HK-2 (cell line): ENCODE measurements at regions not wholly inside any gene's neighbourhood (a gene's known extent, or its start where the extent isn't known, plus 50 kb on each side); places are given as distances from the start of the nearest gene placed in this dataset.
"Not testable (repeated sequence)": the region's sequence is repeated elsewhere in the genome, so short reads cannot be mapped to it uniquely, and the experiment has no call there.

Experiments used
- DNase-seq: peaks from one replicate; pipeline ENCODE4 v3.0.0-alpha.2; 2018; ENCODE audit not compliant: unreplicated experiment

GRCh38 chr18:76604108-76604934 is 109.3 kb upstream of the ZNF516 start:
- DNase-seq: no peak

- no peak for DNase-seq
These were observed 107.1 kb upstream of the ZNF516 start for GRCh38 chr18:76602191-76602590.

GRCh38 chr18:76600076-76600475 is 105.0 kb upstream of the ZNF516 start:
- DNase-seq: not testable (repeated sequence)

GRCh38 chr18:76594966-76595365 is 99.9 kb upstream of the ZNF516 start:
- no peak for DNase-seq

DNA sequence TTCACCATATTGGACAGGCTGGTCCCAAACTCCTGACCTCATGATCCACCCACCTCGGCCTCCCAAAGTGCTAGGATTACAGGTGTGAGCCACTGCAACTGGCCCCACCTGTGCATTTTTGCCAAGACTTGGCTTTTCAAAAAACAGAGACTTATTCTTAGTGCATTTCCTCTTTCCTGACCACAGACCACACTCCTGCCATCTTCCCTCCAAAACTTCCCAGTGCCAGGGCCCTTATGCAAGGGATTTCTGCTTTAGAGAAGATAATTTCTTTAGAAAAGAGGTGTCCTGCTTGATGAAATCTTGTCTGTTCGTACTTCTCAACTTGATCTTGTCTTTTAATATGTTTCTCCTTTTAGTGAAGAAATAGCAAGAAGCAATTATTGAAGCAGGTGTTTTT is 98.8 kb upstream of the ZNF516 start:
- DNase-seq: no peak

DNA sequence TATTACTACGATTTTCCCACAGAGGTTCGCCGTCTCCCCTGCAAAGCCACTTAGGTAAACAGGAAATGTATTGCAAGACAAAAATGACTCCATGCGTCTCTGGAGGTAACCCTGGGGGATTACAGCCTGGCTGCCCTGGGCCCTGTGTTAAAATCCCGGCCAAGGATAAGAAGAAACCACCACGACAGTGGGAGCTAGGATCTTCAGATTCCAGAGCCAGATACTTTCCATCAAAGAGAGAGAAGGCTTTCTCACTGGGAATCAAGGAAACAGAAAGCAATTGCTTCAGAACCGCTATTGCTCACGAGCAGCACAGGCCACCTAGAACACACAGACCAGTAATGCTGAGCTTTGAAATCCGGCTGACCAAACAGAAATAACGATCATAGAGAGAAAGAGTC is 97.9 kb upstream of the ZNF516 start:
- DNase-seq: no peak

GRCh38 chr18:76592096-76592495 is 97.1 kb upstream of the ZNF516 start:
- DNase-seq: no peak

- no peak for DNase-seq
These were observed 94.8 kb upstream of the ZNF516 start for GRCh38 chr18:76589866-76590265.

DNA sequence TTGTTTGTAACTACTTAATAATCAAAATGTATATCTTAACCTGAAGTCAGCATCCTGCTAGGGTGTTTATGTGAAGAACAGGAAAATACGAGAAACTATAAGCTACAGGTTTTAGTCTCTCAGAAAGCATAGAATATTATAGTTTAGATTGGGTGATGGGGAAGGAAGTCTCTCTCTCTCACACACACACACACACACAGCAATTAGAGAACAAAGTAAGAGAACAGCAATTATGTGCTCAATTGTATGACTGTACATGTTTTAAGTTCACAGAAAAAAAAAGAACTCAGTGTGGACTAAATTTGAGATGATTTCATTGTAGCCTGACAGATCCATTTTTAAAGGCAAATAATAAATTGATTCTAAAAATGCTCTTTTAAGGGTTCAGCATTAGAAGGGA is 94.3 kb upstream of the ZNF516 start:
- DNase-seq: no peak

DNA sequence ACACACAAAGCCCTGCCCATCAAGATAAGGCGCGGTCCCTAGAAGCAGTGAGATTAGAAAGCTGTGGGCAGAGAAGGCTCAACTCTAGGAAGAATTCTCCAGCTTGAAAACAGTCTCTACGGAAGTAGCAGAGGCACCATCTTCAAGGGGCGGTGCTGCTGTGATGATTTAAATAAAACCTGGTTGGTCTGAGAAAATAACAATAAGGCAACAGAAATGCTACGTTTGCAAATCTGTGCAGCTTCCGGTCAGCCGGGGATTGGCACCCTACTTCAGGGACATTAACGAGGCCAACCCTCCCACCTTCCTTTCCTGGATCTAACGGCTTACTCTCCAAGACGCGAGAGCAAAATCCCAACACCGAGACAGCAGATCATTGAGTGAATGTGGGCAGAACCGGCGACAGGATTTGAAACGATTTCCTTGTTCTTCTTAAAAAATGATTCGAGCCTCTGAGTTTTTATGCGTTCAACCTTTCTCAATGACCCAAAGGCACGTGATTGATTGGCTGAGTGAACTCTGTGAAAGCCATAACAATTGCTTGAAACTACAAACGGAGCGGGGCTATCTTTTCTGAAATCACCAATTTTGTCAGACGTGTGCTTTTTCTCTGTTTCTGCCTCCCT is 93.7 kb upstream of the ZNF516 start:
- no peak for DNase-seq

DNA sequence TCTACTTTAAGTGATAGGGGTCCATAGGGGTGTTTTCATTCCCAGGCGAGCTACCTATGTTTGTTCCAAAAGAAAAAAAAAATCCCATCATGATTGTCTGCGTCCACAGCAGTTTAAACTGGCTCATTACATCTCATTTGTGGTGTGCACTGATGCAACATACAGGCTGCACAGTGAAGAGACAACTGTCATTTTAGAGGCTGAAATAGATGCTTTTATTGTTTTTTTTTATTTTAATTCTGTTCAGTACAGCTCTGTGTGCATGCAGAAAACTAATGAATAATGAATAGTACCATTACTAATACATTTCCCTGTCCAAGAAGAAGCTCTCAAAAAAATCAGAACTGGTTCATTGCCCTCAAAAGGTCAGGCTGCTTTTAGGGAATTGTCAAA is 92.8 kb upstream of the ZNF516 start:
- DNase-seq: no peak

- no peak for DNase-seq
These were observed 92.3 kb upstream of the ZNF516 start for GRCh38 chr18:76587147-76587878.

DNA sequence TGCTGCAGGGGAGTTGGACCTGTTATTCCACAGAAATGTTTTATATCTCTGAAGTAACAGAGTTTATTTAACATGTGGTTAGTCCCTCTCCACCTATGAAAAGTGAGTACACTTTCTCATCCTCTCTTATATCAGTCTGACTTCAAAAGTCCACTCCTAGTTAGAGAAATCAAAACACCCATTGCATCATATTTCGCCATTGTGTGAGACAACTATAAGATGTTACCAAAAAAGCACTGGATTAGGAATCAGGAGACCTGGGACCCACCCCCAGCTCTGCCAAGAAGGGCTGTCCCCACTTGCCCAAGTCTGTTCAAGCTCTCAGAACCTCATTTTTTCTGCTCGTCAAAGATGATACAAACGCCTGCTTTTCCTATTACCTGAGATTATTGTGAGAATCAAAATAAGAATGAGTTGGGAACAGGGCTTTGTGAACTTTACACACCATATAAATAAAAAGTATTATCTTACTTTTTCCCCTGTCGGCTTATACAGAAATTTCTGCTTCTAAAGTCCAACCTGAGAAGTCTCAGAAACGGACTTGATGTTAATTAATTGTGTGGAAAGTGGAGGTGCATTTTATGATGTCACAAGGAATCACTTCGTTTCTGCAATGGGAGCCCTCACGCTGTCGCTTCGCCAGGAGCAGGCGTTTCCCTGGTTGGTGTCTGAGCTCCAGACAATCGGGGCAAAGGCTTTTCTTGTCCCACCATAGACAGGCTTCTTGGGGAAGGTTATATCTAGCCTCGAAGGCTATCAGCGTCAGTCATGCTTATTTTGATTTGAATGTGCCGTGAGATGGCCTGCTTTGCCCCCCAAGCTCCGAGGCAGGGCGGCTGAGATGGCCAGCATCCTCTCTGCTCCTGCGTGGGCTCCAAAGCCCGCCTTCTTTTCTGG is 89.6 kb upstream of the ZNF516 start:
- DNase-seq: no peak

DNA sequence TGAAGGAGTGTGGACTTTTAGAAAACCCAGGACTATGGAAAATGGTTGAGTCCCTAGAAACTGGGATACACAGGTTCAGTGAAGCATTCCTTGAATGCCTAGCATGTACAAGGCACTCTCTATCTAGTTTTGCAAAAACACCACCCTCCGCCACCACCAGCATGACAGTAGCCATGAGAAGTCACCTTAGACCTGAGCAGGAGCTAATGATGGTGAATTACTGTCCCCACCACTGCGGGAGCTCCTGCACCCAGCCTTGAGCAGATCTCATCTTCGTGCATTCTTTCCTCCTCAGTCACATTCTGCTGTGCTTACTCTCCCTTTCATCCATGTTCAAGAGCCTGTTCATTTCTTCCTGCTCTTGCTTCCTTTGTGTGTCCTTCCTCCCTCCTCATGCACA is 86.2 kb upstream of the ZNF516 start:
- no peak for DNase-seq

GRCh38 chr18:76580288-76580962 is 85.4 kb upstream of the ZNF516 start:
- DNase-seq: no peak

- DNase-seq: no peak
These were observed 84.3 kb upstream of the ZNF516 start for GRCh38 chr18:76579301-76579695.

DNA sequence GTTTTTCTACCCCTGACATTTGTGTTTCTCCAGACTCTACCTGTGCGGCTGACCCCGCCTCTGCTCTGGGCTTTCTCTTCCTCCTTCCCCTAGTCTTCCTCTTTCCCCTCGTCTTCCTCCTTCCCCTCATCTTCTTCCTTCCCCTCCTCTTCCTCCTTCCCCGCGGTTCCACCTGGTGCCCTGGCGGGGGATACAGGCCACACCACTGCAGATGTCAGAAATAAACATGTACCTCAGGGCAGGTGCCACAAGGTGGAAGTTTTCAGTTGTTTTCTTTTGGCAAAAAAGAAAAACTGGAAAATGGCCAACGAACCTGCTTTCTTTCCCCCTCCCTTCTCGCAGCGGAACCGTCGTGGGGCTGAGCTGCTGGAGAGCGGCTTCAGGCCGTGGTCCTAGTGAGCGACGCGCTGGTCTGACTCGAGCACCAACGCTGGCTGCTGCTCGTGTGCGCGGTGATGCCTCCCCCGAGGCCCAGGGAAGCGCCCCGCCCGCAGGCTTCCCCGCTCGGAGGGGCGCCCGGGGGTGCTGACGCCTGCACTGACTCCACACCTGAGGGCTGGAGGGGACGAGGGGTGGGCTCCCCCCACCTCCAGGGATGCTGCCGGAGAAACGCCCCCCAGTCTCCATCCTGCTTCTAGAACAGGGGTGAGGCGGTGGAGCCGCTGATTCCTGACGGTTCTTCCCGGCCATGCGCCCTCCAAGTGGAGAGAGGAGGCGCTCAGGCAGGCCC is 83.7 kb upstream of the ZNF516 start:
- no peak for DNase-seq

- no peak for DNase-seq
These were observed 78.4 kb upstream of the ZNF516 start for GRCh38 chr18:76573325-76574025.

DNA sequence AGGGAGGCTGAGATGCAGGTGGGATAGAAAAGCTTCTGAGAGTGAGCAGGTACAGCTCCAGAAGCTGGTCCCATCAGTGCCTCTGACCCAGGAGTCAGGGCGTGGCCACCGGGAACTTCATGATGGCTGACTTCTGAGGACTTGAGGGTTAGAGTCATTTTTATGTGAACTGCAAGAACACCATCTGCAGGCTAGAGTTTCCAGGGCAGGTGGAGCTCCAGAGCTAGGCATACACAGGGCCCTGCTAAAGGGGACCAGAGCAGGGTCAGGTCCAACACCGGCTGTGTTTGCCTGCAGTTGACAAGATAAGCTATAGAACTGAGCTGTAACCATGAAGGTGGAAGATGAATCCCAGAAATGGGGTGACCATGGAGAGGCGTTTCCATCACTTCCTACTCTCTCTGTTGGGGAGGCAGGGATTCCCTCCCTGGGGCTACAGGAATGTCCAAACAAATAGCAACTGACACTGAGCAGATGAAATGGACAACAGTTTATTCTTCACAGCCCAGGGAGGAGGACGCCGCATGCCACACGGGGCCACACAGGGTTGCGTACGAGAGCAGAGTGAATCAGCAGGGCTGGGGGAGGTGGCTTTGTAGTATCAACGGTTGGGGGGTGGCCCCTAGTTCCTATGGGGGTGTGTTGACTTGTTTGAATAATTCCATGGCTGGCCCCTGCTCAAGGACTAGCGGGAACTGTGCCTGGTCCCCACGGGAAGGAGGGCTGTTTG is 77.6 kb upstream of the ZNF516 start:
- no peak for DNase-seq
